ENCODE measurements at regions not wholly inside any gene's neighbourhood (a gene's known extent, or its start where the extent isn't known, plus 50 kb on each side); places are given as distances from the start of the nearest gene placed in this dataset.

GRCh38 chr20:6401893-6402557 is 279.2 kb upstream of the FERMT1 start:
- TF ChIP-seq POLR2A (IDR thresholded peaks at IDR 0.05; ENCODE audit: extremely low read depth, insufficient read length), result no peak
- TF ChIP-seq CTCF (IDR thresholded peaks at IDR 0.05; ENCODE audit: low read depth, low read length), result no peak

Measured in NB4 (cell line).